Keratinocyte (primary cell): ENCODE measurements at regions not wholly inside any gene's neighbourhood (a gene's known extent, or its start where the extent isn't known, plus 50 kb on each side); places are given as distances from the start of the nearest gene placed in this dataset.

Experiments
- DNase-seq: peaks from one replicate; pipeline ENCODE4 v3.0.0-alpha.2; 2011; ENCODE audit warnings: low read depth, missing footprints, low spot score
- FAIRE-seq: peaks from 2 replicates; lab custom pipeline; 2011; peaks lifted over from hg19 to GRCh38; lab: Jason Lieb, UNC
- H2AFZ ChIP-seq: 2 replicates; pipeline ENCODE4 v1.6.0; 2012; ENCODE audit warnings: low read length, control low read depth, inconsistent platforms; ENCODE audit not compliant: control insufficient read depth
- H3K27ac ChIP-seq: 2 replicates; pipeline ENCODE4 v1.5.1; 2011; ENCODE audit warnings: low read length; ENCODE audit not compliant: control insufficient read depth, insufficient read depth
- H3K27me3 ChIP-seq: 3 replicates; pipeline ENCODE4 v1.6.0; 2011; ENCODE audit warnings: low read length; ENCODE audit not compliant: control insufficient read depth, insufficient read depth; ENCODE audit errors: extremely low read depth
- H3K36me3 ChIP-seq, 2 experiments: 2 replicates in 1 of 2; 3 replicates in 1 of 2; pipeline ENCODE4 v1.5.1; 2011; ENCODE audit warnings: low read length in 2 of 2, mild to moderate bottlenecking in 1 of 2; ENCODE audit not compliant: control insufficient read depth in 2 of 2, insufficient read depth in 2 of 2; ENCODE audit errors: extremely low read depth in 1 of 2
- H3K4me1 ChIP-seq: 3 replicates; pipeline ENCODE4 v1.5.1; 2011; ENCODE audit warnings: low read length; ENCODE audit not compliant: control insufficient read depth, insufficient read depth; ENCODE audit errors: extremely low read depth
- H3K4me2 ChIP-seq: 3 replicates; pipeline ENCODE4 v1.6.0; 2011; ENCODE audit warnings: low read depth, low read length; ENCODE audit not compliant: control insufficient read depth, insufficient read depth; ENCODE audit errors: extremely low read depth
- H3K4me3 ChIP-seq, 3 experiments: fragments of 200-600 bp in 1 of 3; sonication (generic) in 1 of 3; 2 replicates in 2 of 3; 3 replicates in 1 of 3; pipeline ENCODE4 v1.5.1; 2011 to 2016; ENCODE audit warnings: low read length in 3 of 3, mild to moderate bottlenecking in 3 of 3, control low read depth in 2 of 3, inconsistent platforms in 1 of 3, low read depth in 1 of 3, mixed read lengths in 1 of 3, mixed run types in 1 of 3, moderate library complexity in 1 of 3; ENCODE audit not compliant: control insufficient read depth in 2 of 3, insufficient read depth in 2 of 3; ENCODE audit errors: extremely low read depth in 1 of 3
- H3K79me2 ChIP-seq: 2 replicates; pipeline ENCODE4 v1.6.0; 2012; ENCODE audit warnings: low read length; ENCODE audit not compliant: control insufficient read depth, insufficient read depth
- H3K9ac ChIP-seq: 3 replicates; pipeline ENCODE4 v1.6.0; 2011; ENCODE audit warnings: low read length; ENCODE audit not compliant: control insufficient read depth, insufficient read depth; ENCODE audit errors: extremely low read depth
- H3K9me1 ChIP-seq: 3 replicates; pipeline ENCODE4 v1.6.0; 2011; ENCODE audit warnings: low read length; ENCODE audit not compliant: control insufficient read depth, insufficient read depth; ENCODE audit errors: extremely low read depth
- H3K9me3 ChIP-seq: 2 replicates; pipeline ENCODE4 v1.5.1; 2012; ENCODE audit warnings: low read depth, low read length; ENCODE audit not compliant: control insufficient read depth
- H4K20me1 ChIP-seq: 3 replicates; pipeline ENCODE4 v1.6.0; 2011; ENCODE audit warnings: low read length; ENCODE audit not compliant: control insufficient read depth, insufficient read depth; ENCODE audit errors: extremely low read depth
- EZH2 ChIP-seq: IDR thresholded peaks from one replicate; pipeline ENCODE4 v1.6.1; 2012; ENCODE audit warnings: inconsistent platforms, mild to moderate bottlenecking, low read length, moderate library complexity
- dilution Hi-C: fragments of 300-500 bp; cut with MboI; formaldehyde crosslinking; loops from one replicate; pipeline ENCODE4 v1.7.0; 2020; ENCODE audit warnings: low sequenced_read_pairs; ENCODE audit not compliant: extremely low pct_ligation_motif_present
- TF ChIP-seq, protein P1 (sequence below), 3 experiments: IDR thresholded peaks in 1 of 3; conservative IDR thresholded peaks in 1 of 3; optimal IDR thresholded peaks in 1 of 3; 2 replicates in 2 of 3; 3 replicates in 1 of 3; pipeline versions ENCODE3 to v1.5.1; 2011; ENCODE audit warnings: low read length in 3 of 3, mild to moderate bottlenecking in 3 of 3, moderate library complexity in 2 of 3, control low read depth in 1 of 3, inconsistent platforms in 1 of 3; ENCODE audit not compliant: insufficient read depth in 2 of 3; ENCODE audit errors: extremely low read depth in 1 of 3

DNA sequence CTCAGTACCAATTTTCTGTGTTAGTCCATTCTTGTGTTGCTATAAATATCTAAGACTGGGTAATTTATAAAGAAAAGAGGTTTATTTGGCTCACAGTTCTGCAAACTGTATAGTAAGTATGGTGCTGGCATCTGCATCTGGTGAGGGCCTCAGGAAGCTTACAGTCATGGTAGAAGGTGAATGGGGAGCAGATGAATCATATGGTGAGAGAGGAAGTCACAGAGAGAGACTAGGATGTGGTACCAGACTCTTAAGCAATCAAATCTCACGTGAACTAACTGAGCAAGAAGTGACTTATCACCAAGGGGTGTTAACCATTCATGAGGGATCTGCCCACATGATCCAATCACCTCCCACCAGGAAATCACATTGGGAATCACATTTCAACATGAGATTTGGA lies 60.8 kb upstream of the ZBED5 start:
- H3K9me3 ChIP-seq, result peaks cover 3% of the 10 kb centered on the region
- H3K27ac ChIP-seq, result no peak overlapping the region
- no peaks in the 10 kb centered on the region for H3K27me3 ChIP-seq
- dilution Hi-C loops, result no loop called here
- H3K4me3 ChIP-seq, result no peak overlapping the region
- no peaks in the 10 kb centered on the region for H3K9me1 ChIP-seq
- no peaks in the 10 kb centered on the region for H3K4me1 ChIP-seq
- DNase-seq (no peak), FAIRE-seq (no peak)
- H3K36me3 ChIP-seq, result no peaks in the 10 kb centered on the region
- no peak overlapping the region for H2AFZ ChIP-seq
- no peaks in the 10 kb centered on the region for H3K79me2 ChIP-seq
- H3K9ac ChIP-seq, result no peak overlapping the region
- no peak overlapping the region for H3K4me2 ChIP-seq
- H4K20me1 ChIP-seq, result no peaks in the 10 kb centered on the region
- no peak for TF ChIP-seq EZH2
- TF ChIP-seq, protein P1, sequence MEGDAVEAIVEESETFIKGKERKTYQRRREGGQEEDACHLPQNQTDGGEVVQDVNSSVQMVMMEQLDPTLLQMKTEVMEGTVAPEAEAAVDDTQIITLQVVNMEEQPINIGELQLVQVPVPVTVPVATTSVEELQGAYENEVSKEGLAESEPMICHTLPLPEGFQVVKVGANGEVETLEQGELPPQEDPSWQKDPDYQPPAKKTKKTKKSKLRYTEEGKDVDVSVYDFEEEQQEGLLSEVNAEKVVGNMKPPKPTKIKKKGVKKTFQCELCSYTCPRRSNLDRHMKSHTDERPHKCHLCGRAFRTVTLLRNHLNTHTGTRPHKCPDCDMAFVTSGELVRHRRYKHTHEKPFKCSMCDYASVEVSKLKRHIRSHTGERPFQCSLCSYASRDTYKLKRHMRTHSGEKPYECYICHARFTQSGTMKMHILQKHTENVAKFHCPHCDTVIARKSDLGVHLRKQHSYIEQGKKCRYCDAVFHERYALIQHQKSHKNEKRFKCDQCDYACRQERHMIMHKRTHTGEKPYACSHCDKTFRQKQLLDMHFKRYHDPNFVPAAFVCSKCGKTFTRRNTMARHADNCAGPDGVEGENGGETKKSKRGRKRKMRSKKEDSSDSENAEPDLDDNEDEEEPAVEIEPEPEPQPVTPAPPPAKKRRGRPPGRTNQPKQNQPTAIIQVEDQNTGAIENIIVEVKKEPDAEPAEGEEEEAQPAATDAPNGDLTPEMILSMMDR (optimal IDR thresholded peaks at IDR 0.05 in 1 of 3, IDR thresholded peaks at IDR 0.05 in 1 of 3, conservative IDR thresholded peaks at IDR 0.05 in 1 of 3; ENCODE audit: extremely low read depth in 1 of 3, insufficient read depth in 2 of 3, low read length in 3 of 3), result no peak

DNA sequence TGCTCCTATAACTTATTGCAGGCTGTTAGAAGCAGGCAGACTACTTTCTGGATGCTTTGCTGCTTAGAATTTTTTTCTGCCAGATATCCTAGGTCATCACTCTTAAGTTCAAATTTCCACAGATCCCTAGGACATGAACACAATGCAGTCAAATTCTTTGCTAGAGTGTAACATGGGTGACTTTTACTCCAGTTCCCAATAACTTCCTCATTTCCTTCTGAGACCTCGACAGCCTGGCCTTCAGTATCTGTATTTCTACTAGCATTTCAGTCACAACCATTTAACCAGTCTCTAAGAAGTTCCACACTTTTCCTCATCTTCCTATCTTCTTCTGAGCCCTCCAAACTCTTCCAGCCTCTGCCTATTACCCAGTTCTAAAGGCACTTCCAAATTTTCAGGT lies 60.4 kb upstream of the ZBED5 start:
- no peaks in the 10 kb centered on the region for H3K4me1 ChIP-seq
- no peak overlapping the region for H3K27ac ChIP-seq
- no peaks in the 10 kb centered on the region for H3K9me1 ChIP-seq
- no peak overlapping the region for H3K9ac ChIP-seq
- TF ChIP-seq, protein P1 (optimal IDR thresholded peaks at IDR 0.05 in 1 of 3, IDR thresholded peaks at IDR 0.05 in 1 of 3, conservative IDR thresholded peaks at IDR 0.05 in 1 of 3; ENCODE audit: extremely low read depth in 1 of 3, insufficient read depth in 2 of 3, low read length in 3 of 3), result no peak
- no peak overlapping the region for H3K4me3 ChIP-seq
- peaks cover 3% of the 10 kb centered on the region for H3K9me3 ChIP-seq
- dilution Hi-C loops, result no loop called here
- H3K27me3 ChIP-seq, result no peaks in the 10 kb centered on the region
- H3K4me2 ChIP-seq, result no peak overlapping the region
- no peak overlapping the region for H2AFZ ChIP-seq
- no peaks in the 10 kb centered on the region for H3K79me2 ChIP-seq
- no peaks in the 10 kb centered on the region for H4K20me1 ChIP-seq
- no peak for FAIRE-seq
- no peaks in the 10 kb centered on the region for H3K36me3 ChIP-seq
- DNase-seq, result no peak
